PC-9 (cell line): ENCODE measurements at regions not wholly inside any gene's neighbourhood (a gene's known extent, or its start where the extent isn't known, plus 50 kb on each side); places are given as distances from the start of the nearest gene placed in this dataset.

Source experiments
- BruUV-seq: library from RNA; stranded (reverse); fragments of 400-500 nt; replicated peaks from 2 replicates; lab custom pipeline; 2021; lab: Mats Ljungman, UMichigan
- CTCF ChIA-PET: fragments of 300-600 bp; sonication (Branson Sonifier 250); formaldehyde crosslinking; loops from one replicate; lab custom pipeline; 2022; ENCODE audit warnings: antibody characterized with exemption; lab: Charles Lee
- POLR2A ChIA-PET: fragments of 300-600 bp; sonication (Branson Sonifier 250); formaldehyde crosslinking; loops from one replicate; lab custom pipeline; 2022; ENCODE audit warnings: antibody characterized with exemption; ENCODE audit not compliant: unreplicated experiment; lab: Charles Lee
- DNase-seq, 2 experiments: peaks; one replicate each; pipeline versions ENCODE4 v3.0.0 to v3.0.0-alpha.2; 2015 to 2022; ENCODE audit warnings: mixed read lengths in 1 of 2
- H2AFZ ChIP-seq: fragments of 200-600 bp; sonication (generic); 2 replicates; pipeline ENCODE4 v1.8.1; 2017; ENCODE audit warnings: antibody characterized with exemption
- H3F3A ChIP-seq: fragments of 200-600 bp; sonication (generic); 2 replicates; pipeline ENCODE4 v1.8.1; 2017; ENCODE audit warnings: antibody characterized with exemption, mild to moderate bottlenecking, low read depth; ENCODE audit not compliant: insufficient read depth
- H3K27ac ChIP-seq: fragments of 200-600 bp; sonication (generic); 2 replicates; pipeline ENCODE4 v1.6.1; 2016; ENCODE audit warnings: mixed run types
- H3K27me3 ChIP-seq: fragments of 200-600 bp; sonication (generic); 2 replicates; pipeline ENCODE4 v1.6.1; 2016; ENCODE audit warnings: low read depth, mixed run types; ENCODE audit not compliant: insufficient read depth
- H3K36me3 ChIP-seq: fragments of 200-600 bp; sonication (generic); 2 replicates; pipeline ENCODE4 v1.6.1; 2016; ENCODE audit warnings: low read depth, mixed run types
- H3K4me1 ChIP-seq: fragments of 200-600 bp; sonication (generic); replicated peaks from 2 replicates; pipeline ENCODE4 v1.6.1; 2016; ENCODE audit warnings: mixed run types; ENCODE audit not compliant: insufficient read depth
- H3K4me2 ChIP-seq: fragments of 200-600 bp; sonication (generic); 2 replicates; pipeline ENCODE4 v1.6.1; 2017; ENCODE audit warnings: mixed run types
- H3K4me3 ChIP-seq: fragments of 200-600 bp; sonication (generic); 2 replicates; pipeline ENCODE4 v1.6.1; 2016; ENCODE audit warnings: mixed run types
- H3K79me2 ChIP-seq: fragments of 200-600 bp; sonication (generic); 2 replicates; pipeline ENCODE4 v1.6.1; 2017; ENCODE audit warnings: low read depth, mixed run types
- H3K9me2 ChIP-seq: fragments of 200-600 bp; sonication (generic); 2 replicates; pipeline ENCODE4 v1.8.1; 2017; ENCODE audit warnings: mild to moderate bottlenecking; ENCODE audit not compliant: insufficient read depth
- H3K9me3 ChIP-seq: fragments of 200-600 bp; sonication (generic); 2 replicates; pipeline ENCODE4 v1.8.1; 2016; ENCODE audit warnings: low read depth; ENCODE audit not compliant: insufficient read depth
- H4K20me1 ChIP-seq: fragments of 200-600 bp; sonication (generic); 2 replicates; pipeline ENCODE4 v1.8.1; 2017; ENCODE audit not compliant: insufficient read depth
- EZH2 ChIP-seq: fragments of 200-600 bp; sonication (generic); IDR thresholded peaks from 2 replicates; pipeline ENCODE4 v1.8.0; 2017; ENCODE audit warnings: antibody characterized with exemption, low read depth
- intact Hi-C: fragments of 100-400 bp; cut with micrococcal nuclease; formaldehyde crosslinking; loops from one replicate; pipeline ENCODE4 v1.10.0; 2022; ENCODE audit not compliant: unreplicated experiment
- TF ChIP-seq, protein P1 (sequence below): fragments of 200-600 bp; sonication (generic); conservative IDR thresholded peaks from 2 replicates; pipeline ENCODE4 v1.6.1; 2017; ENCODE audit warnings: mixed run types, antibody characterized with exemption, mild to moderate bottlenecking, moderate library complexity

DNA sequence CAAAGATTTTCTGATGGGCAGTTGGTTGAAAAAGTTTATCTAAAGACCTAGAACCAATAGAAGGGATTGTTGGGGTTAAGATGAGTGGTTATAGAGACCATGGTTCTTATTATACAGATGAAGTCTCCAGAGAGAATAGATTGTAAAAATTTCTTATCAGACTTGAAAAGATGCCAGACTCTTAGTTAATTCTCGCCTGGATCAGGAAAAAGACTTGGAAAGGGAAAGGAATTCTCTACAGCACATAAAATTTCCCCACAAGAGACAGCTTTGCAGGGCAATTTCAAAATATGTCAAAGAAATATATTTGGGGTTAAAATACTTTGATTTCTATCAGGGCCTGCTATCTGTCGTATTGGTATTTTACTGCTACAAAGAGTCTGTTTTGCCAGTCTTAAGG lies 582.6 kb downstream of the UTRN start:
- Histone ChIP-seq H3K79me2 (no peaks in the 10 kb centered on the region), H3K4me2 (no peak overlapping the region), H3K4me3 (no peak overlapping the region), H4K20me1 (no peaks in the 10 kb centered on the region), H3K4me1 (no peaks in the 10 kb centered on the region), H3K27me3 (no peaks in the 10 kb centered on the region), H3K27ac (no peak overlapping the region), H3K9me3 (peaks cover 12% of the 10 kb centered on the region; the same call in 1 of the 2 replicates), H3F3A (no peaks in the 10 kb centered on the region), H3K36me3 (no peaks in the 10 kb centered on the region), H2AFZ (no peak overlapping the region), H3K9me2 (no peaks in the 10 kb centered on the region)
- intact Hi-C loops = no loop called here
- CTCF ChIA-PET = no interaction called here
- DNase-seq = no peak
- POLR2A ChIA-PET = no interaction called here
- TF ChIP-seq EZH2 = no peak
- TF ChIP-seq, protein P1, sequence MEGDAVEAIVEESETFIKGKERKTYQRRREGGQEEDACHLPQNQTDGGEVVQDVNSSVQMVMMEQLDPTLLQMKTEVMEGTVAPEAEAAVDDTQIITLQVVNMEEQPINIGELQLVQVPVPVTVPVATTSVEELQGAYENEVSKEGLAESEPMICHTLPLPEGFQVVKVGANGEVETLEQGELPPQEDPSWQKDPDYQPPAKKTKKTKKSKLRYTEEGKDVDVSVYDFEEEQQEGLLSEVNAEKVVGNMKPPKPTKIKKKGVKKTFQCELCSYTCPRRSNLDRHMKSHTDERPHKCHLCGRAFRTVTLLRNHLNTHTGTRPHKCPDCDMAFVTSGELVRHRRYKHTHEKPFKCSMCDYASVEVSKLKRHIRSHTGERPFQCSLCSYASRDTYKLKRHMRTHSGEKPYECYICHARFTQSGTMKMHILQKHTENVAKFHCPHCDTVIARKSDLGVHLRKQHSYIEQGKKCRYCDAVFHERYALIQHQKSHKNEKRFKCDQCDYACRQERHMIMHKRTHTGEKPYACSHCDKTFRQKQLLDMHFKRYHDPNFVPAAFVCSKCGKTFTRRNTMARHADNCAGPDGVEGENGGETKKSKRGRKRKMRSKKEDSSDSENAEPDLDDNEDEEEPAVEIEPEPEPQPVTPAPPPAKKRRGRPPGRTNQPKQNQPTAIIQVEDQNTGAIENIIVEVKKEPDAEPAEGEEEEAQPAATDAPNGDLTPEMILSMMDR = no peak
- BruUV-seq = no TSS peak

DNA sequence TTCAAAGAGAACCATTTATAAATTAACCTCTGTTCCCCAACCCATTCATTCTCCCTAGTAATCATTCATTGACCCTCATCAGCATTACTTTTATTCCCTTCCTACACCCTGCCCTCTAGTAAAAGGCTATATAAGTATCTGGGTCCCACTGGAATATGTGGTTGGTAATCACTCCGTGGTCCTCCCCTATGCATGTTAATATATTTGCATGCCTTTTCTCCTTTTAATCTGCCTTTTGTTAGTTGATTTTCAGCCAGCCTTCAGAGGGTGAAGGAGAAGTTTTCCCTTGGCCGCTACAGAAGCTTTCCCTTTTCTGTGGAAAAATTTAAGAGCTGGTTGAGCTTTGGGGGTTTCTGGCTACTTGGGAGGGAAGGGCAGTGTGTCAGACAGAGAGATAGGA lies 585.6 kb downstream of the UTRN start:
- no peak for DNase-seq
- Histone ChIP-seq H3K36me3 (no peaks in the 10 kb centered on the region), H3F3A (no peaks in the 10 kb centered on the region), H3K4me2 (no peak overlapping the region), H3K27me3 (no peaks in the 10 kb centered on the region), H3K79me2 (no peaks in the 10 kb centered on the region), H4K20me1 (no peaks in the 10 kb centered on the region), H2AFZ (no peak overlapping the region), H3K4me3 (no peak overlapping the region), H3K9me3 (peaks cover 5% of the 10 kb centered on the region; the same call in 1 of the 2 replicates), H3K4me1 (0 out of 2 replicates have a peak, but pooled peaks cover 4% of the 10 kb centered on the region), H3K9me2 (no peaks in the 10 kb centered on the region), H3K27ac (no peak overlapping the region)
- intact Hi-C loops = no loop called here
- no peak for TF ChIP-seq EZH2
- TF ChIP-seq, protein P1 = no peak
- POLR2A ChIA-PET = no interaction called here
- BruUV-seq = no TSS peak
- CTCF ChIA-PET = no interaction called here

DNA sequence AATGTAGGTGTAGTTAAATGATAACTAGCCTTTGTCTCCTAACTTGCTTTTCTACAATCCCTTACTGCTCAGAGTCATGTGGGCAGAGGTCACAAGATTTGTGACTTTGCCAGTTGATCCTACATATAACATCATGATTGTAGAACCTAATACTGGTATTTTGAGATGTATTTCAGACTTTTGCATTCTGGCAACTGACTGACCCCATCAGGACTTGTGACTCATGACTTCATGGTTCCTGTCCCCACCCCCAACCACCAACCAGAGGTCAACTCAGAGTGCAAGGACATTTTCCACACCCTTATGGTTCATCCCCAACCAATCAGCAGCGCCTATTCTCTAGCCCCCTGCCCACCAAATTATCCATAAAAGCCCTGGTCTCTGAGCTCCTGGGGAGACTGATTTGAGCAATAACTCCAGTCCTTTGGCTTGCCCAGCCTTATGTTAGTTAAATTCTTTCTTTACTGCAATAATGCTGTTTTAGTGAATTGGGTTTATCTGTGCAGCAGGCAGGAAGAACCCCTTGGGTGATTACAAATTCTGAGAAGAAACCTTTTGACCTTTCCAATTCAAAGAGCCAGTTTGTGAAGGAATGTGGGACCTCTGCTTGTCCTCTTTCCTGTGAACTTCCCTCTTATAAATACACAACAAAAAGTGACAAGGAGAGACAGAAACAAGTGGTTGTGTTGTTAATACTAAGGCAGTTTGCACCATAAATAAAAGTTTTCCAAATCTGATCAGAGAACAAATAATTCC lies 588.7 kb downstream of the UTRN start:
- intact Hi-C loops = no loop called here
- CTCF ChIA-PET = no interaction called here

More for the DNA sequence above, 588.7 kb downstream of the UTRN start:
- BruUV-seq = no TSS peak
- Histone ChIP-seq H3K4me1 (peaks cover 6% of the 10 kb centered on the region; the same call in 1 of the 2 replicates), H3K27me3 (no peaks in the 10 kb centered on the region), H3K4me3 (no peak overlapping the region), H3K79me2 (no peaks in the 10 kb centered on the region), H3K9me2 (no peaks in the 10 kb centered on the region), H4K20me1 (no peaks in the 10 kb centered on the region), H3K36me3 (no peaks in the 10 kb centered on the region), H3F3A (peaks cover 2% of the 10 kb centered on the region; the same call in 1 of the 2 replicates), H2AFZ (no peak overlapping the region; the same call in 1 of the 2 replicates), H3K4me2 (no peak overlapping the region), H3K9me3 (no peaks in the 10 kb centered on the region; the same call in 1 of the 2 replicates), H3K27ac (no peak overlapping the region)
- DNase-seq = no peak
- no peak for TF ChIP-seq EZH2
- TF ChIP-seq, protein P1 = no peak
- POLR2A ChIA-PET = no interaction called here
